Stimulated activated memory B cell treated with anti-CD40 and anti-IgM and Interleukin-4, amounts not matched to agents 10 μg/mL and 1 μg/mL and 100 μg/mL, for 72 hours (primary cell): ENCODE measurements at regions not wholly inside any gene's neighbourhood (a gene's known extent, or its start where the extent isn't known, plus 50 kb on each side); places are given as distances from the start of the nearest gene placed in this dataset.
A peak's percentile ranks its signal among the peaks of the same experiment; 100 is the strongest.

Experiments used
- ATAC-seq: fragments of 150-1000 bp; cut with Tn5 transposase; 2 replicates; pipeline ENCODE4 v1.10.0; 2021
- H3K27ac Mint-ChIP-seq: one replicate; pipeline ENCODE4 v1.8.0; 2022; ENCODE audit warnings: mild to moderate bottlenecking, mixed read lengths
- H3K27me3 Mint-ChIP-seq: one replicate; pipeline ENCODE4 v1.8.0; 2022; ENCODE audit warnings: mixed read lengths
- H3K36me3 Mint-ChIP-seq: one replicate; pipeline ENCODE4 v1.8.0; 2022; ENCODE audit warnings: mixed read lengths
- H3K4me1 Mint-ChIP-seq: one replicate; pipeline ENCODE4 v1.8.0; 2022; ENCODE audit warnings: mixed read lengths
- H3K4me3 Mint-ChIP-seq: one replicate; pipeline ENCODE4 v1.8.0; 2022; ENCODE audit warnings: mild to moderate bottlenecking, moderate library complexity, mixed read lengths
- H3K9me3 Mint-ChIP-seq: one replicate; pipeline ENCODE4 v1.8.0; 2022; ENCODE audit warnings: mixed read lengths

DNA sequence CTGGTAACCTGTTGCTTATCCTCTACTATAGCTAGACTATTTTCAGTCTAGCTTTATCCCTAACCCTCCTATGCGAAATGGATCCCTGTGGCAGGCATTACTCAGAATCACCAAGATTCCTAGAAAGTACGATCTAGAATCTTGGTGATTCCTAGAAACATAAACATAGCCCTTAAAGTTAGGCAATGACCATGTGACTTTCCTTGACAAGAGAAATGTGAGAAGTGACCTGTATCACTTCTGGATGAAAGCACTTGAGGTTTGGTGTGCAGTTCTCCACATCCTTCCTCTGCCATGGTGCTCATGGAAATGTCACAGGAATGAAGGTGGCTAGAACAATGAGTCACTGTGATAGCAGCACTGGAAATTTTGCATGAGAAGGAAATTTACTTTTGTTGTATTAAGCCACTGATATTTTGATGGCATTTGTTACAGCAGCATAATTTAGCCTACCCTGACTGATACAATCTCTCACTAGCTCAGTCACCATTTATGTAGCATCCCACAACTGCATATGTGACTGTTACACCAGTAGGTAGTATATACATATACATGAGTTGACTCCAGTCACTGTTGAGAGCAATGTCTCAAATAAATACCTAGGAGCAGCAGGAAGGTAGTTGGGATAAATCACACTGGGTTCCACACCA lies 68.3 kb upstream of the MAPRE2 start:
- no peak overlapping the region for H3K4me3 Mint-ChIP-seq
- no peaks in the 10 kb centered on the region for H3K36me3 Mint-ChIP-seq
- H3K9me3 Mint-ChIP-seq: no peaks in the 10 kb centered on the region
- ATAC-seq: no peak
- H3K27me3 Mint-ChIP-seq: peaks cover 23% of the 10 kb centered on the region
- H3K4me1 Mint-ChIP-seq: peaks cover 16% of the 10 kb centered on the region
- no peak overlapping the region for H3K27ac Mint-ChIP-seq

DNA sequence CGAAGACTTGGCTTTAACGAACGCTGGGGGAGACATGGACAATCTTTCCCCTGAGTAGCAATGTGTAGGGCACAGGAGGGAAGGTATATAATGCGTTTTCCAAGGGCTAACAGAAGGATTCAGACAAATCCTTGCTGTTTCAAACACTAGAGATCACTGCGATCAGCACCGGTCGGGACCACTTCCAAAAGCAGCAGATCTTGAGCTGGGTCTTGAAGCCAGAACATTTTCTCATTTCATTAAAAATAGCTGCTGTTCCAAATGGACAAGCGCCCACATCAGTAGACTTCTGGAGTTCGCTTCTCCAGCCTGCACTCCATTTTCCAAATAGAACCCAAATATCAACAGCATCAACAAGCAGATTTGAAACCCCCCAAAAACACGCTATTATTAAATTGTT lies 65.1 kb upstream of the MAPRE2 start:
- Mint-ChIP-seq H3K4me3 (peak overlapping the region; percentile 87), H3K27ac (no peak overlapping the region), H3K27me3 (peaks cover 23% of the 10 kb centered on the region), H3K4me1 (peaks cover 30% of the 10 kb centered on the region), H3K9me3 (no peaks in the 10 kb centered on the region), H3K36me3 (no peaks in the 10 kb centered on the region)
- ATAC-seq: no peak

DNA sequence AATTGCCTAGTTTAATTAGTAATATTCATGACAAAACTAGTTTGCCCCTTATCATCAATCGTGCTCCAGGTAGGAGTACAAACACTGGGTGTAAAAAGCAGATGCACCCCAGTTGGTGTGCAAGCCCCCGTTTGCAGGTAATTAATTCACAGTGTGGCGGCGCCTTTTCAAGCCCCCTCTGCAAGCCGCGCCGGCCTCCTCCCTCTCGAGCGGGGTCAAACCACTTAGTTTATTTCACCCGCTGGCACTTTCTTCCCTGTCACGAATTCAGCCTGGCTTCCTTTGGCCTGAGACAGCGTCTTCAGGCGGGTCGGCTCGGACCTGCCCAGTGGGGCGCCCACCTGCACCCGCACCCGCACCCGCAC lies 64.7 kb upstream of the MAPRE2 start:
- H3K36me3 Mint-ChIP-seq: no peaks in the 10 kb centered on the region
- H3K27me3 Mint-ChIP-seq: peaks cover 23% of the 10 kb centered on the region
- H3K9me3 Mint-ChIP-seq: no peaks in the 10 kb centered on the region
- H3K4me3 Mint-ChIP-seq: peak overlapping the region; percentile 87
- H3K4me1 Mint-ChIP-seq: peaks cover 30% of the 10 kb centered on the region
- H3K27ac Mint-ChIP-seq: peak overlapping the region; percentile 36
- ATAC-seq: no peak

DNA sequence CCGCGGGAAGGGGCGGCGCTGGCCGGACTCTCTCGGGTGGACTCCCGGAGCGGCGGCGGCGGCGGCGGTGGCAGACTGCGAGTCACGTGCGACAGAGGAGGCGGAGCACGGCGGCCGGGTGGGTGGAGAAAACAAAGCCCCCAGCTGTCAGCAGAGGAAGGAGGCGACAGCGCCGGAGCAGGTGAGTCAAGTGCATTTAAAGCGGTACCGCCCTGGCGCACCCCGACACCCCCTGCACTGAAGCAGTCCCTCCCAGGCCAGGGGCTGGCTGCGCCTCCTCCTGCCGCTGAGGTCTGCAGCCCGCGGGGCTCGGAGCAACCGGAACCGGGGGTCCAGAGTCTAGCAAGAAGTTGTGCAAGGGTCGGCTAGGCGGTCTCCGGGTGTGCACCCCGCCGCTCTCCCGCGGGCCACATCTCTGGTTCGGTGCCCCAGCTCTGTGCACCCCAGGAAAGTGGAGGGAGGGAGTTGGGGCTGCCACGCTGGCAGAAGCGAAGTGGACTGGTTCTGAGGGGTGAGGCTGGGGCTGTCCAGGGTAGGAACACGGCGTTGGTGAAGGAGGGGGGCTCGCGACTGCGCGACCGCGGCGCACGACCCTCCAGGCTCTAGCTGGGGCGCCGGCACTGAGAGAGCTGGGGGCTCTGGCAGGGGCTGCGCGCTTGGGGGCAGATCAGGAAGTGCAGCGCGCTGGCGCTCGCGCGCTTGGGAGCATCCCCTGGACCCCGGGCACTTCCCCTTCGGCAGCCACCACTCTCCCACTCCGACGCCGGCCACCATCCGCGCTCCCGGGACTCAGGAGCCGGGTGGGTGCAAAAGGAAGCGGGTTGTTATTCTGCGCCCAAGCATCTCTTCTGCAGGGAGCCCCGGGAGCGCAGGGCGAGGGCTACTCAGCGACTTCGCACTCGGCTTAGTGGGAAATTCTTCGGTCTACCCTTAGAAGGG lies 64.0 kb upstream of the MAPRE2 start:
- H3K27ac Mint-ChIP-seq: peak overlapping the region; percentile 36
- H3K4me3 Mint-ChIP-seq: peak overlapping the region; percentile 87
- ATAC-seq: peak; percentile 88
- H3K4me1 Mint-ChIP-seq: peaks cover 30% of the 10 kb centered on the region
- H3K36me3 Mint-ChIP-seq: no peaks in the 10 kb centered on the region
- H3K9me3 Mint-ChIP-seq: no peaks in the 10 kb centered on the region
- H3K27me3 Mint-ChIP-seq: peaks cover 23% of the 10 kb centered on the region

DNA sequence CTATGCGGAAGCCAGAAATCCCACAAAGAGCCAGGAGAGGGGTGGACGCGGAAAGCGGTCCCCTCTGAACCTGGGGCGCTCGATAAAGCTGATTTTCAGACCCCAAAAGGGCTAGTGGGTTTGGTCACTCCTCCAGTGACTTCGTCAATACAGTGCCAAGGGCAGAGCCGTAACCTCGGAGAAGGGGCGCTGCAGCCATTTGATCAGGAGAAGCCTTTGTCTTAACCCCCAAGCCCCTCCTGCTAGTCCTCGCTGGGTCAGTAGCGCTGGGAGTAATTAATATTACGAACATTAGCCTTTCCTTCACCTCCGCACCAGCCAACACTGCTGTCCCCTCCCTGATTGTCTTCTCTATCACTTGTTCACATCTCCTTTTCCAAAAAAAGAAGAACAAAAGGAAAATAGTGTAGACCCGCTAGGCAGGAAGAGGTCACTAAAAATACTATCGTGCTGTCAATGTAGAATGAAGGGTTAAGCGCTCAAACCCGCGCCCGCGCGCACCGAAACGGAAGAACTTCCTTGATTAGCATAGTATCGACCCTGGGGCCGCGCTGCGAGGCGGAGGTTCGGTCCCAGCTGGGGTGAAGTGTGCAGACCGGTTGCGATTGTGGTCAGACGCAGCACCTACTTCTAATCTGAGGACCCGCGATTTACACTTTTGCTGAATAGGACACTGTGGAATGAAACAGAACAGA lies 63.2 kb upstream of the MAPRE2 start:
- peak; percentile 52 for ATAC-seq
- peaks cover 19% of the 10 kb centered on the region for H3K27me3 Mint-ChIP-seq
- H3K4me3 Mint-ChIP-seq: peak overlapping the region; percentile 87
- H3K36me3 Mint-ChIP-seq: no peaks in the 10 kb centered on the region
- no peaks in the 10 kb centered on the region for H3K9me3 Mint-ChIP-seq
- peaks cover 30% of the 10 kb centered on the region for H3K4me1 Mint-ChIP-seq
- H3K27ac Mint-ChIP-seq: peak overlapping the region; percentile 36

DNA sequence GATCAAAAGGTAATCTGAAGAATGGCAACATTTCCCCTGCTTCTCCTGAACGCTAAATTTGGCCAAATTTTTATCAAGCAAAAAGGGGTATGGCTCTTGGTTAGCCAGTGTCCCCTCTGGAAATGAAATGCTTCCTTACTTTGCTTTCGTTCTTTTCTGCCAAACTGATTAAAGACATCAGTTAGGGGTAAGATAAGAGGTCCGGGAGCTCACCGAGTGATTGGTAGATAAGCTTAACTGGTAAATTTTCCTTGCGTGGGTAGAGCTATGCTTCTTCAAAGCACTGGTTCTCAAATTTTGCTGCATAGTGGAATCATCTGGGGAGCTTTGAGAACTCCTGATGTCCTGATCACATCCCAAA lies 62.7 kb upstream of the MAPRE2 start:
- Mint-ChIP-seq H3K9me3 (no peaks in the 10 kb centered on the region), H3K36me3 (no peaks in the 10 kb centered on the region), H3K4me1 (peaks cover 30% of the 10 kb centered on the region), H3K27me3 (peaks cover 13% of the 10 kb centered on the region), H3K27ac (peak overlapping the region; percentile 31), H3K4me3 (peak overlapping the region; percentile 87)
- no peak for ATAC-seq

DNA sequence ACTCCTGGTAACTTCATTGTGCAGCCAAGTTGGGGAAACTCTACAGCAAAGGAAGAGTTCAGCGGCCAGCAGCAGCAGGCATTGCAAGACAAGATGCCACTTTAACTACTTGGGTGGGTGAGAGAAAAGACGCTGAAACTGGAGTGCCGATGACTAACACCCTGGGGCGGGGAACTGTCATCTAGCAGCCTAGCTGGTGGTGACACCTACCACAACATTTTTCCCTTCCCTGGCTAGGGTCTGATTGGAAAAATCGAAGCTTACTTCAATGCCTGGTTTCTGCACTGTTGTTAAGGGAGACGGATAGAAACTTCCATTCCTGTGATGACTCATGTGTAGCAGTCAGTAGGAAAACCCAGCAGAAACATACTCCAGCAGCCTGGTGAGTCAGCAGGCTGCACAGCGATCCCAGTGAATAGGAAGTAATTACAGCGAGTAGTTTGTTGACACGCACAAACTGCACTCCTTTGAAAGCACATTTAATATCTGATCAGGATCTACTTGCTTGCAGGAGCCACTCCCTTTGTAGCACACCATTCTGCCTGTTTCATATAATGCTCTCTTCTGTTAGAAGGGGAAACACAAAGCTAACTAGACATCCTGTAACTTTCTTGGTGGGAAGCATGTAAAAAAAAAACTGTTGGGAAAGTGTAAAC lies 62.1 kb upstream of the MAPRE2 start:
- peaks cover 30% of the 10 kb centered on the region for H3K4me1 Mint-ChIP-seq
- peak; percentile 47 for ATAC-seq
- no peaks in the 10 kb centered on the region for H3K36me3 Mint-ChIP-seq
- peak overlapping the region; percentile 87 for H3K4me3 Mint-ChIP-seq
- H3K9me3 Mint-ChIP-seq: no peaks in the 10 kb centered on the region
- H3K27me3 Mint-ChIP-seq: peaks cover 8% of the 10 kb centered on the region
- peak overlapping the region; percentile 31 for H3K27ac Mint-ChIP-seq

DNA sequence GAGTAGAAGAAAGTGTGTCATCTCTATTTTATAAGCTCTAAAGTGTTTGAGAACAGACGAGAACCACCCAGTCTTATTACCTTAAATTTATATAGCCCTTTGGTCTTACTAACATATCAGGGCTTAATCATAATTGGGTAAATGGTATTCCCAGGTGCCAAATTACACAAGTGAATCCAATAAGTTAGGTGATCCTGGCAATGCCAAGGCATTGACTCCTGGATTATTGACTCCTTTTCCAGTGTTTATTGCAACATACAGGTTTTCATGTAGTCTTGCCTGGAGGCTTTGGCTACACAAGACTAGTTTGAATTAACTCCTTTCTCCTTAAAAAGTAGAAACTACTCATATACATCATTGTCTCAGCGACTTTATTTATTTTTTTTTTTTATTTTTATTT lies 59.7 kb upstream of the MAPRE2 start:
- H3K9me3 Mint-ChIP-seq: no peaks in the 10 kb centered on the region
- no peak overlapping the region for H3K27ac Mint-ChIP-seq

DNA sequence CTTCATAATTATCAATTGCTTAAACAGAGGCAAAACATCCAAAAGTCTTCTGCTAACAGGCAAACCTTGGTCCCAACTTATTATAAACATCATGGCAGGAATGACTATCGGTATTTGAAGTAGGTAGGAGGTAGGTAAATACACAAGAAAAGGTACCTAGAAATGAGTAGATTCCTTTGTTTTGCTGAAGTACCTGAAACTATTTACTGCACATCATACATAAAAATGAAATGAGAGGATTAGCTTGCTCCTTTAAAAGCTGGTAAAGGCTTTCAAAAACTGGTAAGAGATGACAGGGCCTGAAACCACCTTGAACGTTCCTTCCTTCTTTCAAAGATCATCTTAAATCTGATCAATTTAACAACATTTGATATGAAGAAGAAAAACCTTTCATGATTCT lies 55.2 kb upstream of the MAPRE2 start:
- H3K9me3 Mint-ChIP-seq: no peaks in the 10 kb centered on the region

More for the DNA sequence above, 59.7 kb upstream of the MAPRE2 start:
- Mint-ChIP-seq H3K4me3 (no peak overlapping the region), H3K27me3 (no peaks in the 10 kb centered on the region), H3K4me1 (peaks cover 26% of the 10 kb centered on the region), H3K36me3 (no peaks in the 10 kb centered on the region)
- no peak for ATAC-seq

DNA sequence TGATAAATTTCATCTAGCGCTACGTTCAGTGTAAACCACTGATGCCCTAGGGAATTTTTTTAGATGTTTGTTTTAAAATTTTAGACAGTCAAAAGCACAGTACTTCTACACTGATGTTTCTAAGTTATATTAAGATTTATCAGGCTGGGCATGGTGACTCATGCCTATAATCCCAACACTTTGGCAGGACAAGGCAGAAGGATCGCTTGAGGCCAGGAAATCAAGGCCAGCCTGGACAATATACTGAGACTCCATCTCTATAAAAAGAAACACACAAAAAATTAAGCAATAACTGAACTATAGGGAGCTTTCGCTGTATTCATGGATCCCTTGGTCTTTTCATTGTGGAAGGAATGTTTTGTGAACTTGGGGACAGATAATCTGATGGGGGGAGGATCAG lies 50.6 kb upstream of the MAPRE2 start:
- Mint-ChIP-seq H3K27me3 (peaks cover 13% of the 10 kb centered on the region), H3K4me3 (no peak overlapping the region), H3K9me3 (no peaks in the 10 kb centered on the region), H3K36me3 (no peaks in the 10 kb centered on the region), H3K4me1 (peaks cover 5% of the 10 kb centered on the region), H3K27ac (no peak overlapping the region)
- ATAC-seq: no peak

More for the DNA sequence above, 55.2 kb upstream of the MAPRE2 start:
- H3K4me1 Mint-ChIP-seq: peaks cover 5% of the 10 kb centered on the region
- no peak overlapping the region for H3K4me3 Mint-ChIP-seq
- no peak overlapping the region for H3K27ac Mint-ChIP-seq
- no peaks in the 10 kb centered on the region for H3K36me3 Mint-ChIP-seq
- H3K27me3 Mint-ChIP-seq: peaks cover 3% of the 10 kb centered on the region
- ATAC-seq: no peak

DNA sequence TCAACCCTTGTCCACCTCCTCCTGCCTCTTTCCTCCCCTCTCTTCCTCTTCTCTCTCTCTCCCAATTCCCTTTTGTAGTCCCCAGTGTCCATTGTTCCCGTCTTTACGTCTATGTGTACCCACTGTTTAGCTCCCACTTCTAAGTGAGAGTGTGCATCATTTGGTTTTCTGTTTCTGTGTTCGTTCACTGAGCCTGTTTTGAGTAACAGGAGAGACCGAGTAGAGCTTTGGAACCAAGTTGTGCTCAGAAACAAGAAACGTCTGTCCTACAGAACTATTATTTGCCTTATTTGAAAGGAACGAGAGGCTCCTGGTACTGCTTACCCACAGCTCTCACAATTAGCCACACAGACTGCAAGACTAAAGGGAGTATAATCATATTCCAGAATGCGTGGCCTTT lies 50.1 kb upstream of the MAPRE2 start:
- Mint-ChIP-seq H3K27ac (no peak overlapping the region), H3K27me3 (peaks cover 13% of the 10 kb centered on the region), H3K4me1 (peaks cover 5% of the 10 kb centered on the region), H3K36me3 (no peaks in the 10 kb centered on the region), H3K4me3 (no peak overlapping the region), H3K9me3 (no peaks in the 10 kb centered on the region)
- ATAC-seq: no peak
